Parathyroid adenoma (tissue), 2 donors: ENCODE measurements at regions not wholly inside any gene's neighbourhood (a gene's known extent, or its start where the extent isn't known, plus 50 kb on each side); places are given as distances from the start of the nearest gene placed in this dataset.

Source experiments
- H2AFZ ChIP-seq: fragments of 300-600 bp; sonication (generic); one replicate; pipeline ENCODE4 v1.7.0; 2017; ENCODE audit warnings: antibody characterized with exemption, mild to moderate bottlenecking
- H3K27ac ChIP-seq: fragments of 300-600 bp; sonication (generic); one replicate; pipeline ENCODE4 v1.7.0; 2017
- H3K27me3 ChIP-seq: fragments of 300-600 bp; sonication (generic); one replicate; pipeline ENCODE4 v1.7.0; 2017; ENCODE audit warnings: low read length; ENCODE audit not compliant: control insufficient read depth, insufficient read depth
- H3K36me3 ChIP-seq: fragments of 300-600 bp; sonication (generic); one replicate; pipeline ENCODE4 v1.7.0; 2017; ENCODE audit warnings: low read length; ENCODE audit not compliant: control insufficient read depth, insufficient read depth
- H3K4me1 ChIP-seq: fragments of 300-600 bp; sonication (generic); one replicate; pipeline ENCODE4 v1.7.0; 2017; ENCODE audit warnings: control low read depth
- H3K4me2 ChIP-seq: fragments of 300-600 bp; sonication (generic); one replicate; pipeline ENCODE4 v1.7.0; 2017; ENCODE audit warnings: low read length
- H3K4me3 ChIP-seq: fragments of 300-600 bp; sonication (generic); one replicate; pipeline ENCODE4 v1.7.0; 2017; ENCODE audit warnings: low read depth, low read length
- H3K79me2 ChIP-seq: fragments of 300-600 bp; sonication (generic); one replicate; pipeline ENCODE4 v1.7.0; 2017; ENCODE audit warnings: control low read depth
- H3K9ac ChIP-seq: fragments of 300-600 bp; sonication (generic); one replicate; pipeline ENCODE4 v1.7.0; 2017; ENCODE audit warnings: mild to moderate bottlenecking
- H3K9me3 ChIP-seq: fragments of 300-600 bp; sonication (generic); one replicate; pipeline ENCODE4 v1.7.0; 2017; ENCODE audit warnings: low read length; ENCODE audit not compliant: control insufficient read depth
- TF ChIP-seq, protein P1 (sequence below): fragments of 300-600 bp; sonication (generic); IDR thresholded peaks from one replicate; pipeline ENCODE4 v1.7.0; 2017; ENCODE audit warnings: antibody characterized with exemption, mild to moderate bottlenecking
- donor health status: primary hyperparathyroidism.

DNA sequence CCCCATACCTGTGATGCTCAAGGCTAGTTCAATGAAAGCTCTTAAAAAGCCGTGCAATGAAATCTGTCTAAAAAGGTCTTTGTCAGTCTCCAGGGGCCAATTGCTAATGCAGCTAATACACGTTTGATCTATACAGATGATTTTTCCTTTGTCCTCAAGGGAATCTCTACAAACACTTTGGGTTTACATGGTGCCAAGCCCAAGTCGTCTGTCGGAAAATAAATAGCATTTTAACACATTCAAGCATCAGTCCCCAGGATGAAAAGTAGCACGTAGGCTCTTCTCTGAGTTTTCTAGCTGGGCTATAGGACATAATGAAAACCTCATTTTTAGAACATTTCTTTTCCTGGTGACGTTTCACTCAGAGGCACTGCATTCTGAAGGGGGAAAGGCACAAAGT lies 477.4 kb upstream of the WWC1 start:
- Histone ChIP-seq H3K9ac (no peak overlapping the region), H3K79me2 (no peaks in the 10 kb centered on the region), H3K27ac (no peak overlapping the region), H3K4me3 (no peak overlapping the region), H3K9me3 (no peaks in the 10 kb centered on the region), H3K4me2 (no peak overlapping the region), H3K4me1 (no peaks in the 10 kb centered on the region), H3K27me3 (no peaks in the 10 kb centered on the region), H3K36me3 (no peaks in the 10 kb centered on the region), H2AFZ (no peak overlapping the region)
- TF ChIP-seq, protein P1, sequence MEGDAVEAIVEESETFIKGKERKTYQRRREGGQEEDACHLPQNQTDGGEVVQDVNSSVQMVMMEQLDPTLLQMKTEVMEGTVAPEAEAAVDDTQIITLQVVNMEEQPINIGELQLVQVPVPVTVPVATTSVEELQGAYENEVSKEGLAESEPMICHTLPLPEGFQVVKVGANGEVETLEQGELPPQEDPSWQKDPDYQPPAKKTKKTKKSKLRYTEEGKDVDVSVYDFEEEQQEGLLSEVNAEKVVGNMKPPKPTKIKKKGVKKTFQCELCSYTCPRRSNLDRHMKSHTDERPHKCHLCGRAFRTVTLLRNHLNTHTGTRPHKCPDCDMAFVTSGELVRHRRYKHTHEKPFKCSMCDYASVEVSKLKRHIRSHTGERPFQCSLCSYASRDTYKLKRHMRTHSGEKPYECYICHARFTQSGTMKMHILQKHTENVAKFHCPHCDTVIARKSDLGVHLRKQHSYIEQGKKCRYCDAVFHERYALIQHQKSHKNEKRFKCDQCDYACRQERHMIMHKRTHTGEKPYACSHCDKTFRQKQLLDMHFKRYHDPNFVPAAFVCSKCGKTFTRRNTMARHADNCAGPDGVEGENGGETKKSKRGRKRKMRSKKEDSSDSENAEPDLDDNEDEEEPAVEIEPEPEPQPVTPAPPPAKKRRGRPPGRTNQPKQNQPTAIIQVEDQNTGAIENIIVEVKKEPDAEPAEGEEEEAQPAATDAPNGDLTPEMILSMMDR, result no peak

DNA sequence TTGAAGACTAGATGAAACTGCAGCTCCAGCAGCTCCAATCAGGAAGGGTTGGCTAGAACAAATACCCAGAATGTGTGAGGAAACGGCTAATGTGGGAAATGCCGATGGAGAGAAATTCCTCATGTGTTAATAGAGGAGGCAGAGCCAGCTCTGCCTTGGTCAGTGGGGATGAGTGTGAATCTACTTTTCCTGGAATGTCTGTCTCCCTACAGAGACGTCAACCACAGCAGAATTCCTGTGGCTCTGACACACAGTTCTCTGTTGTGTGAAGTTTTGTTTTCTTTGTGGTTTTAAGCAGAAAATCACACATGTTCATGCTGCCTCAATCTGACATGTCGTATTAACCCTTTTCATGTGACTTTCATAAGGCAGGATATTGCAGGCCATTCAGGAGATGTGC lies 476.6 kb upstream of the WWC1 start:
- Histone ChIP-seq H3K4me3 (no peak overlapping the region), H3K9ac (no peak overlapping the region), H3K9me3 (no peaks in the 10 kb centered on the region), H3K4me1 (no peaks in the 10 kb centered on the region), H3K27me3 (no peaks in the 10 kb centered on the region), H3K27ac (no peak overlapping the region), H3K4me2 (no peak overlapping the region), H3K79me2 (no peaks in the 10 kb centered on the region), H3K36me3 (no peaks in the 10 kb centered on the region), H2AFZ (no peak overlapping the region)
- TF ChIP-seq, protein P1, result no peak

DNA sequence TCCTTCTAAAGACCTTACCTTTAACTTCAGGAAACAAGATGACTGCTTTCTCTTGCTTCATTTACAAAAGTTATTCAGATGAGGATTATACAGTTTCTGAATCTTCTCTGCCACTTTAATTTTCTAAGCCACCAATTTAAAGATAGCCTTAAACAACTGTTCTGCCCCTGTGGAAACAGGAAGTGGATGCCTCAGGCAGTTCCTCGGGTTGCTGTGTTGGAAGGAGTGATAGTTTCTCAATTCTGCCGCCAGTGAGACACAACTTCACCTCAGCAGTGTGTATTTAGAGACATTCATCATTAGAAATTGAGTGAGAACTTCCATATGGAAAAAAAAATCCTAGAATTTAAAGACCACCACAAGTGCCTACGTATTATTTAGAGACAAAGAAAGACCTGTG lies 475.1 kb upstream of the WWC1 start:
- Histone ChIP-seq H3K36me3 (no peaks in the 10 kb centered on the region), H3K9me3 (no peaks in the 10 kb centered on the region), H3K4me2 (no peak overlapping the region), H2AFZ (no peak overlapping the region), H3K4me1 (no peaks in the 10 kb centered on the region), H3K79me2 (no peaks in the 10 kb centered on the region), H3K27ac (no peak overlapping the region), H3K4me3 (no peak overlapping the region), H3K27me3 (no peaks in the 10 kb centered on the region), H3K9ac (no peak overlapping the region)
- TF ChIP-seq, protein P1, result no peak

DNA sequence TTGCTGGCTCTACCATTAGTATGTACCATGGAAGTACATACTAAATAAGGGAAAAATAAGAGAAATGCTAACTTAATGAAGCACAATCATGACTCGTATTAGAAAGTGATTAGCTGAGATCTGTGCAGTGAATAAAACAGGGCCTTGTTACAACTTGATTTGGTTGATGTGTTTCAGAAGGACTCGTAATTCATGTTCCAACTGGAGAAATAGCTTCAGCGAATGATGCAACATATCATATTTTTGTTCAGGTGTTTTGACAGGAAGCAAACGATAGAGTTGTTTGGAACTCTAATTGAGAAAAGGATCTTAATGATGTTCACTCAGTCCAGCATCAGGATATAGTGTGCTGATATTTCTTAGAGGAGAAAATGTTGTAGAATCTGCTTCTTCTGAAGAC lies 474.6 kb upstream of the WWC1 start:
- H3K4me3 ChIP-seq, result no peak overlapping the region
- no peaks in the 10 kb centered on the region for H3K27me3 ChIP-seq
- H3K36me3 ChIP-seq, result no peaks in the 10 kb centered on the region
- H2AFZ ChIP-seq, result no peak overlapping the region
- H3K9me3 ChIP-seq, result no peaks in the 10 kb centered on the region
- no peaks in the 10 kb centered on the region for H3K79me2 ChIP-seq
- no peaks in the 10 kb centered on the region for H3K4me1 ChIP-seq
- no peak overlapping the region for H3K4me2 ChIP-seq
- H3K9ac ChIP-seq, result no peak overlapping the region
- H3K27ac ChIP-seq, result no peak overlapping the region
- TF ChIP-seq, protein P1, result no peak

DNA sequence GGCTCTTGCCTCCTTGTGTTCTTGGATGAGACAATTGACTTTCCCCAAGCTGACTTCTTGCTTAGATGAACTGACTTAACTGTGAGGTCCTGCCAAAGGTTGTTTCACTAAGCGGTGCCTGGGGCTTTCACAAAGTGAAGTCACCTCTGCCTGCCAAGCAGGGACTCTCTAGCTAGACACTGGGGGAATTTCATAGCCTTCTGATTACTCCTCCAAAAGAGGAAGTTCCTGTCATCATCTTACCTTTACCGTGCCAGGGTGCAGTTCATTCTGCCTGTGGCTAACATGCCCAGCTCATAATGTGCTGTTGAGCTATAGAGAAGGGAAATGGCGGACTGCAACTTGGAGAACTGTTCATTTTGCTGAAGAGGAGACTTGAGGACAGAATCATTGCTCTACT lies 472.0 kb upstream of the WWC1 start:
- Histone ChIP-seq H2AFZ (no peak overlapping the region), H3K4me1 (no peaks in the 10 kb centered on the region), H3K9ac (no peak overlapping the region), H3K4me2 (no peak overlapping the region), H3K36me3 (no peaks in the 10 kb centered on the region), H3K9me3 (no peaks in the 10 kb centered on the region), H3K27ac (no peak overlapping the region), H3K79me2 (no peaks in the 10 kb centered on the region), H3K27me3 (no peaks in the 10 kb centered on the region), H3K4me3 (no peak overlapping the region)
- TF ChIP-seq, protein P1, result no peak
